Loucy (cell line): ENCODE measurements at regions not wholly inside any gene's neighbourhood (a gene's known extent, or its start where the extent isn't known, plus 50 kb on each side); places are given as distances from the start of the nearest gene placed in this dataset.

Source experiments
- CTCF ChIP-seq: fragments of 200-600 bp; sonication (generic); conservative IDR thresholded peaks from 2 replicates; pipeline ENCODE4 v1.5.1; 2014; ENCODE audit warnings: mild to moderate bottlenecking, antibody characterized with exemption, low read length
- EZH2phosphoT487 ChIP-seq: fragments of 200-600 bp; IDR thresholded peaks from 2 replicates; pipeline ENCODE4 v1.6.1; 2018; ENCODE audit warnings: antibody characterized with exemption, mild to moderate bottlenecking, moderate library complexity, borderline replicate concordance

- TF ChIP-seq CTCF (no peak), EZH2phosphoT487 (no peak)
Observed at GRCh38 chrX:80316526-80316925, 103.7 kb upstream of the TENT5D start.
